Keratinocyte (primary cell): ENCODE measurements at regions not wholly inside any gene's neighbourhood (a gene's known extent, or its start where the extent isn't known, plus 50 kb on each side); places are given as distances from the start of the nearest gene placed in this dataset.

Experiments used
- DNase-seq: peaks from one replicate; pipeline ENCODE4 v3.0.0-alpha.2; 2011; ENCODE audit warnings: low read depth, missing footprints, low spot score
- FAIRE-seq: peaks from 2 replicates; lab custom pipeline; 2011; peaks lifted over from hg19 to GRCh38; lab: Jason Lieb, UNC
- H2AFZ ChIP-seq: 2 replicates; pipeline ENCODE4 v1.6.0; 2012; ENCODE audit warnings: low read length, control low read depth, inconsistent platforms; ENCODE audit not compliant: control insufficient read depth
- H3K27ac ChIP-seq: 2 replicates; pipeline ENCODE4 v1.5.1; 2011; ENCODE audit warnings: low read length; ENCODE audit not compliant: control insufficient read depth, insufficient read depth
- H3K27me3 ChIP-seq: 3 replicates; pipeline ENCODE4 v1.6.0; 2011; ENCODE audit warnings: low read length; ENCODE audit not compliant: control insufficient read depth, insufficient read depth; ENCODE audit errors: extremely low read depth
- H3K36me3 ChIP-seq, 2 experiments: 2 replicates in 1 of 2; 3 replicates in 1 of 2; pipeline ENCODE4 v1.5.1; 2011; ENCODE audit warnings: low read length in 2 of 2, mild to moderate bottlenecking in 1 of 2; ENCODE audit not compliant: control insufficient read depth in 2 of 2, insufficient read depth in 2 of 2; ENCODE audit errors: extremely low read depth in 1 of 2
- H3K4me1 ChIP-seq: 3 replicates; pipeline ENCODE4 v1.5.1; 2011; ENCODE audit warnings: low read length; ENCODE audit not compliant: control insufficient read depth, insufficient read depth; ENCODE audit errors: extremely low read depth
- H3K4me2 ChIP-seq: 3 replicates; pipeline ENCODE4 v1.6.0; 2011; ENCODE audit warnings: low read depth, low read length; ENCODE audit not compliant: control insufficient read depth, insufficient read depth; ENCODE audit errors: extremely low read depth
- H3K4me3 ChIP-seq, 3 experiments: fragments of 200-600 bp in 1 of 3; sonication (generic) in 1 of 3; 2 replicates in 2 of 3; 3 replicates in 1 of 3; pipeline ENCODE4 v1.5.1; 2011 to 2016; ENCODE audit warnings: low read length in 3 of 3, mild to moderate bottlenecking in 3 of 3, control low read depth in 2 of 3, inconsistent platforms in 1 of 3, low read depth in 1 of 3, mixed read lengths in 1 of 3, mixed run types in 1 of 3, moderate library complexity in 1 of 3; ENCODE audit not compliant: control insufficient read depth in 2 of 3, insufficient read depth in 2 of 3; ENCODE audit errors: extremely low read depth in 1 of 3
- H3K79me2 ChIP-seq: 2 replicates; pipeline ENCODE4 v1.6.0; 2012; ENCODE audit warnings: low read length; ENCODE audit not compliant: control insufficient read depth, insufficient read depth
- H3K9ac ChIP-seq: 3 replicates; pipeline ENCODE4 v1.6.0; 2011; ENCODE audit warnings: low read length; ENCODE audit not compliant: control insufficient read depth, insufficient read depth; ENCODE audit errors: extremely low read depth
- H3K9me1 ChIP-seq: 3 replicates; pipeline ENCODE4 v1.6.0; 2011; ENCODE audit warnings: low read length; ENCODE audit not compliant: control insufficient read depth, insufficient read depth; ENCODE audit errors: extremely low read depth
- H3K9me3 ChIP-seq: 2 replicates; pipeline ENCODE4 v1.5.1; 2012; ENCODE audit warnings: low read depth, low read length; ENCODE audit not compliant: control insufficient read depth
- H4K20me1 ChIP-seq: 3 replicates; pipeline ENCODE4 v1.6.0; 2011; ENCODE audit warnings: low read length; ENCODE audit not compliant: control insufficient read depth, insufficient read depth; ENCODE audit errors: extremely low read depth
- CTCF ChIP-seq, 3 experiments: IDR thresholded peaks in 1 of 3; conservative IDR thresholded peaks in 1 of 3; optimal IDR thresholded peaks in 1 of 3; 2 replicates in 2 of 3; 3 replicates in 1 of 3; pipeline versions ENCODE3 to v1.5.1; 2011; ENCODE audit warnings: low read length in 3 of 3, mild to moderate bottlenecking in 3 of 3, moderate library complexity in 2 of 3, control low read depth in 1 of 3, inconsistent platforms in 1 of 3; ENCODE audit not compliant: insufficient read depth in 2 of 3; ENCODE audit errors: extremely low read depth in 1 of 3
- EZH2 ChIP-seq: IDR thresholded peaks from one replicate; pipeline ENCODE4 v1.6.1; 2012; ENCODE audit warnings: inconsistent platforms, mild to moderate bottlenecking, low read length, moderate library complexity
- dilution Hi-C: fragments of 300-500 bp; cut with MboI; formaldehyde crosslinking; loops from one replicate; pipeline ENCODE4 v1.7.0; 2020; ENCODE audit warnings: low sequenced_read_pairs; ENCODE audit not compliant: extremely low pct_ligation_motif_present

DNA sequence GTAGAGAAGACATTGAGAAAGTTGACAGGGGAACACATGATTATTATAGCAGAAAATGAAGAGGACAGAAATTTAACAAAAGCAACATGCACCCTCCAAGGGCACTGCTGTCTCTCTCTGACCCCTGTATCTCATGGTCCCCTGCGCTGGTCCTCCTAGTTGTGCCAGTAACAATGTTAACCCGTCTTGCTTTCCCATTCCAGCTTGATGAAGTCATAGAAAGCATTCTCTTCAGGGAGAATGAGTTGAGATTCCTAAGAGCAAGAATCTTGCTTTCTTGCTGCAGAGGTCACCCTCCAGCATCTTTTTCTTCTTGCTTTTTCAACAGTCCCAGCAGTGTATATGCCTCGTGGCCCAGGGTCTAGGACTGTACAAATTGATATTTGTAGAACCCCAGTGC, 279.6 kb upstream of the ADAMTSL1 start:
- H2AFZ ChIP-seq = no peak overlapping the region
- no peak overlapping the region for H3K4me3 ChIP-seq
- DNase-seq = no peak
- no peaks in the 10 kb centered on the region for H3K4me1 ChIP-seq
- H3K27ac ChIP-seq = no peak overlapping the region
- H3K9me1 ChIP-seq = no peaks in the 10 kb centered on the region
- H3K27me3 ChIP-seq = no peaks in the 10 kb centered on the region
- no peaks in the 10 kb centered on the region for H3K79me2 ChIP-seq
- no peaks in the 10 kb centered on the region for H4K20me1 ChIP-seq
- no peak overlapping the region for H3K9ac ChIP-seq
- dilution Hi-C loops = loop anchor here (25.0 kb wide), 1 partner anchor 357 kb away; no protein-coding TSS in a partner anchor
- no peak for FAIRE-seq
- no peaks in the 10 kb centered on the region for H3K36me3 ChIP-seq
- H3K4me2 ChIP-seq = no peak overlapping the region
- H3K9me3 ChIP-seq = no peaks in the 10 kb centered on the region
- no peak for TF ChIP-seq CTCF (optimal IDR thresholded peaks at IDR 0.05 in 1 of 3, IDR thresholded peaks at IDR 0.05 in 1 of 3, conservative IDR thresholded peaks at IDR 0.05 in 1 of 3; ENCODE audit: extremely low read depth in 1 of 3, insufficient read depth in 2 of 3, low read length in 3 of 3)
- no peak for TF ChIP-seq EZH2

GRCh38 chr9:18195223-18195622, 278.7 kb upstream of the ADAMTSL1 start:
- Histone ChIP-seq H3K4me1 (no peaks in the 10 kb centered on the region), H4K20me1 (no peaks in the 10 kb centered on the region), H2AFZ (no peak overlapping the region), H3K9me1 (no peaks in the 10 kb centered on the region), H3K36me3 (no peaks in the 10 kb centered on the region), H3K9ac (no peak overlapping the region), H3K27me3 (no peaks in the 10 kb centered on the region), H3K9me3 (no peaks in the 10 kb centered on the region), H3K4me2 (no peak overlapping the region), H3K27ac (no peak overlapping the region), H3K4me3 (no peak overlapping the region), H3K79me2 (no peaks in the 10 kb centered on the region)
- no peak for FAIRE-seq
- no peak for DNase-seq
- no peak for TF ChIP-seq EZH2
- no peak for TF ChIP-seq CTCF (optimal IDR thresholded peaks at IDR 0.05 in 1 of 3, IDR thresholded peaks at IDR 0.05 in 1 of 3, conservative IDR thresholded peaks at IDR 0.05 in 1 of 3; ENCODE audit: extremely low read depth in 1 of 3, insufficient read depth in 2 of 3, low read length in 3 of 3)
- dilution Hi-C loops = loop anchor here (25.0 kb wide), 1 partner anchor 358 kb away; no protein-coding TSS in a partner anchor
